ENCODE measurements at regions not wholly inside any gene's neighbourhood (a gene's known extent, or its start where the extent isn't known, plus 50 kb on each side); places are given as distances from the start of the nearest gene placed in this dataset.

- H3K4me3 ChIP-seq (ENCODE audit: control insufficient read depth, low read depth, low read length), result no peak overlapping the region
- DNase-seq (ENCODE audit: low read depth), result no peak
- TF ChIP-seq, protein P1, sequence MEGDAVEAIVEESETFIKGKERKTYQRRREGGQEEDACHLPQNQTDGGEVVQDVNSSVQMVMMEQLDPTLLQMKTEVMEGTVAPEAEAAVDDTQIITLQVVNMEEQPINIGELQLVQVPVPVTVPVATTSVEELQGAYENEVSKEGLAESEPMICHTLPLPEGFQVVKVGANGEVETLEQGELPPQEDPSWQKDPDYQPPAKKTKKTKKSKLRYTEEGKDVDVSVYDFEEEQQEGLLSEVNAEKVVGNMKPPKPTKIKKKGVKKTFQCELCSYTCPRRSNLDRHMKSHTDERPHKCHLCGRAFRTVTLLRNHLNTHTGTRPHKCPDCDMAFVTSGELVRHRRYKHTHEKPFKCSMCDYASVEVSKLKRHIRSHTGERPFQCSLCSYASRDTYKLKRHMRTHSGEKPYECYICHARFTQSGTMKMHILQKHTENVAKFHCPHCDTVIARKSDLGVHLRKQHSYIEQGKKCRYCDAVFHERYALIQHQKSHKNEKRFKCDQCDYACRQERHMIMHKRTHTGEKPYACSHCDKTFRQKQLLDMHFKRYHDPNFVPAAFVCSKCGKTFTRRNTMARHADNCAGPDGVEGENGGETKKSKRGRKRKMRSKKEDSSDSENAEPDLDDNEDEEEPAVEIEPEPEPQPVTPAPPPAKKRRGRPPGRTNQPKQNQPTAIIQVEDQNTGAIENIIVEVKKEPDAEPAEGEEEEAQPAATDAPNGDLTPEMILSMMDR (IDR thresholded peaks at IDR 0.05; ENCODE audit: control insufficient read depth, insufficient read depth, low read depth, low read length, missing control alignments), result no peak
Observed at GRCh38 chr5:72607381-72607780, 100.2 kb upstream of the ZNF366 start.

GRCh38 chr5:72606525-72606924, 99.3 kb upstream of the ZNF366 start:
- TF ChIP-seq, protein P1 (IDR thresholded peaks at IDR 0.05; ENCODE audit: control insufficient read depth, insufficient read depth, low read depth, low read length, missing control alignments), result no peak
- DNase-seq (ENCODE audit: low read depth), result no peak
- no peak overlapping the region for H3K4me3 ChIP-seq (ENCODE audit: control insufficient read depth, low read depth, low read length)

DNA sequence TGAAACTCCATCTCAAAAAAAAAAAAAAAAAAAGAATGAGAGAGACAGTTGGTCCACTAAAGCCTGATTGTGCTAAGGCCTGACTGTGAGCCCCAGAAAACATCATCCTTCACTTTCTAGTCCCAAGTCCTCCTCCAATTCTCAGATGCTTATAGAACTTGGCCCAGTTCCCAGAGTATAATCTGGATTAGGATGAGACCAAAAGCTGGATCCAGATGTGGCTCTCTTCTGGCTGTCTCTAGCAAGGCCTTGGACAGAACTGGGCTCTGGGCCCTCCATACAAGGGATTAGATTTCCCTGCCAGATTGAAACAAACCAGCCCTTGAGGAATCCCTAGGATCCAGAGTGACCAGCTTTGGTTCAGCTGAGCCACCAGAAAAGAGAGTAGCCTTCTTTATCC, 98.4 kb upstream of the ZNF366 start:
- no peak overlapping the region for H3K4me3 ChIP-seq (ENCODE audit: control insufficient read depth, low read depth, low read length)
- DNase-seq (ENCODE audit: low read depth), result no peak
- TF ChIP-seq, protein P1 (IDR thresholded peaks at IDR 0.05; ENCODE audit: control insufficient read depth, insufficient read depth, low read depth, low read length, missing control alignments), result no peak

- H3K4me3 ChIP-seq (ENCODE audit: control insufficient read depth, low read depth, low read length), result no peak overlapping the region
- TF ChIP-seq, protein P1 (IDR thresholded peaks at IDR 0.05; ENCODE audit: control insufficient read depth, insufficient read depth, low read depth, low read length, missing control alignments), result no peak
- DNase-seq (ENCODE audit: low read depth), result no peak
Observed at GRCh38 chr5:72604798-72605154, 97.6 kb upstream of the ZNF366 start.

- no peak for DNase-seq (ENCODE audit: low read depth)
- no peak overlapping the region for H3K4me3 ChIP-seq (ENCODE audit: control insufficient read depth, low read depth, low read length)
- TF ChIP-seq, protein P1 (IDR thresholded peaks at IDR 0.05; ENCODE audit: control insufficient read depth, insufficient read depth, low read depth, low read length, missing control alignments), result no peak
Observed at GRCh38 chr5:72604111-72604797, 97.0 kb upstream of the ZNF366 start.

GRCh38 chr5:72602696-72603685, 95.8 kb upstream of the ZNF366 start:
- TF ChIP-seq, protein P1 (IDR thresholded peaks at IDR 0.05; ENCODE audit: control insufficient read depth, insufficient read depth, low read depth, low read length, missing control alignments), result no peak
- DNase-seq (ENCODE audit: low read depth), result no peak
- H3K4me3 ChIP-seq (ENCODE audit: control insufficient read depth, low read depth, low read length), result no peak overlapping the region
